Mesothelial cell of epicardium (in vitro differentiated cells): ENCODE measurements at regions not wholly inside any gene's neighbourhood (a gene's known extent, or its start where the extent isn't known, plus 50 kb on each side); places are given as distances from the start of the nearest gene placed in this dataset.

Experiments used
- DNase-seq, 2 experiments: peaks; one replicate each; pipeline ENCODE4 v3.0.0; 2021; ENCODE audit warnings: low spot score in 2 of 2; ENCODE audit not compliant: unreplicated experiment in 2 of 2
- H3K27ac Mint-ChIP-seq: 2 replicates; pipeline ENCODE4 v1.8.0; 2021; ENCODE audit warnings: mixed read lengths
- H3K27me3 Mint-ChIP-seq: 2 replicates; pipeline ENCODE4 v1.8.0; 2021; ENCODE audit warnings: low read depth, mixed read lengths
- H3K36me3 Mint-ChIP-seq: 2 replicates; pipeline ENCODE4 v1.8.0; 2021; ENCODE audit warnings: mixed read lengths
- H3K4me1 Mint-ChIP-seq: 2 replicates; pipeline ENCODE4 v1.8.0; 2021; ENCODE audit warnings: mixed read lengths
- H3K4me3 Mint-ChIP-seq: 2 replicates; pipeline ENCODE4 v1.8.0; 2021; ENCODE audit warnings: mild to moderate bottlenecking, moderate library complexity, mixed read lengths
- H3K9me3 Mint-ChIP-seq: 2 replicates; pipeline ENCODE4 v1.8.0; 2021; ENCODE audit warnings: mixed read lengths
- TF ChIP-seq, protein P1 (sequence below): fragments of 200-600 bp; sonication (generic); IDR thresholded peaks from one replicate; pipeline ENCODE4 v1.5.0; 2021; ENCODE audit warnings: antibody characterized with exemption; ENCODE audit not compliant: unreplicated experiment

DNA sequence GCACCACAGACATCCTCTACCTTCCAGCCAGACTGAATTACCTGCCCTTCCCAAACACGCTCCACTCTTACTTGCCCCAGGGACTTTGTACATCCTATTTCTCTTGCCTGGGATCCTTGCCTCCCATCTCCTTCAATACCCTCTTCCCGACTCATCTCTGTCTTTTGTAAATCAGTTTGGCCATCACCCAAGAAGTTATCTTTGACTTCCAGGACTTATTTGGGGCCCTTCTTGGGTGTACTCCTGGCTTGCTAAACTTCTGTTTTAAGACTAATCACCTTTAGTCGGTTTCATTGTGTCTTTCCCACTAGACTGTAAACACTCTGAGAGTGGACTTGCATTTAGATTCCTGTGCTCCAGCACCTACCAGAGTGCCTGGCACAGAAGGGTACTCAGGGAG lies 545.6 kb downstream of the ACTL7B start:
- H3K9me3 Mint-ChIP-seq: peaks cover 4% of the 10 kb centered on the region
- no peak overlapping the region for H3K4me3 Mint-ChIP-seq
- no peaks in the 10 kb centered on the region for H3K36me3 Mint-ChIP-seq
- DNase-seq: no peak
- peaks cover 9% of the 10 kb centered on the region for H3K4me1 Mint-ChIP-seq
- TF ChIP-seq, protein P1, sequence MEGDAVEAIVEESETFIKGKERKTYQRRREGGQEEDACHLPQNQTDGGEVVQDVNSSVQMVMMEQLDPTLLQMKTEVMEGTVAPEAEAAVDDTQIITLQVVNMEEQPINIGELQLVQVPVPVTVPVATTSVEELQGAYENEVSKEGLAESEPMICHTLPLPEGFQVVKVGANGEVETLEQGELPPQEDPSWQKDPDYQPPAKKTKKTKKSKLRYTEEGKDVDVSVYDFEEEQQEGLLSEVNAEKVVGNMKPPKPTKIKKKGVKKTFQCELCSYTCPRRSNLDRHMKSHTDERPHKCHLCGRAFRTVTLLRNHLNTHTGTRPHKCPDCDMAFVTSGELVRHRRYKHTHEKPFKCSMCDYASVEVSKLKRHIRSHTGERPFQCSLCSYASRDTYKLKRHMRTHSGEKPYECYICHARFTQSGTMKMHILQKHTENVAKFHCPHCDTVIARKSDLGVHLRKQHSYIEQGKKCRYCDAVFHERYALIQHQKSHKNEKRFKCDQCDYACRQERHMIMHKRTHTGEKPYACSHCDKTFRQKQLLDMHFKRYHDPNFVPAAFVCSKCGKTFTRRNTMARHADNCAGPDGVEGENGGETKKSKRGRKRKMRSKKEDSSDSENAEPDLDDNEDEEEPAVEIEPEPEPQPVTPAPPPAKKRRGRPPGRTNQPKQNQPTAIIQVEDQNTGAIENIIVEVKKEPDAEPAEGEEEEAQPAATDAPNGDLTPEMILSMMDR: no peak
- no peak overlapping the region for H3K27ac Mint-ChIP-seq
- peaks cover 17% of the 10 kb centered on the region for H3K27me3 Mint-ChIP-seq

DNA sequence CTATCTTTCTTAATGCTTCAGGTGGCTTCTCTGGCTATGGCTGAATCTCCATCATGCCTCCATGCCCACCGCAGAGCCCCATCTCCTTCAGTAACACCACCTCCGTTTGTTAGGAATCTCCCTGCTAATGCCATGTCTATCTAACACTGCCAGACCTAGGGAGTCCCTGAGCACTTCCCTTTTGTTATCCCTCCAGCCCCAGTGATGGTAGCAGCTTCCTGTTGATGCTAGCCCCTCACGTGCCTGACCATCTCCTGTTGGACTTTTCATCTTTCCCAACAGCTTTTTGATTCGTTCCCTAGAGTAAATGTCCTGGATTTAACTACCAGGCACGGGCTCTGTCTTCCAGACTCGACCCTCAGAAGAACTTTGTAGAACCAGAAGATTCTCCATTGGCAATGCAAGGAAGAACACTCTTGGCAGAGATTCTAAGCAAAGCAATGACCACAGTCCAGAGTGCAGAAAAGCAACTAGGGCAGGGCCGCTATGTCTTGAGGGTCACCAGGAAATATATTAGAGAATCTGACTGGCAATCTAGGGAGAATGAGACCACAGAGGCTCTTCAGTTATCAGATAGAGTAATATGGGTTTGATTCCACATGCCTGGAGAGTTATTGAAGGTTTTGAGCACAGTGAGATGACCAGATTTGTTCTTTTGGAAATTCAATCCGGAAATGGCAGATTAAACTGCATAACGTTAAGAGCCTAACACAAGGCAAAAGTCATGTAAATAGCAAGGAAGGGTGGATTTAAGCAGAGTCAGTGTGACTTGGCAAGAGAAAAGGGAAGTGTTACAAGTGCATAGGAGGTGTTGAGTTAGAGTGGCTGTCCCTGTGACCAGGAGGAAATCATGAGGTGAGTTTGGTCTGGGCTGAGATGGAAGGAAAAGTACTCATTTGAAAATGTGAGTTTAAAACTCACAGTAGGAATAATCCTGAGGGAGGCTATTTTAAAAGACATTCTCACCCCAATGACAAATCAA lies 555.2 kb downstream of the ACTL7B start:
- Mint-ChIP-seq H3K4me1 (peaks cover 3% of the 10 kb centered on the region), H3K27ac (no peak overlapping the region), H3K36me3 (no peaks in the 10 kb centered on the region), H3K27me3 (no peaks in the 10 kb centered on the region), H3K9me3 (peaks cover 8% of the 10 kb centered on the region), H3K4me3 (no peak overlapping the region)
- no peak for DNase-seq
- TF ChIP-seq, protein P1: no peak

DNA sequence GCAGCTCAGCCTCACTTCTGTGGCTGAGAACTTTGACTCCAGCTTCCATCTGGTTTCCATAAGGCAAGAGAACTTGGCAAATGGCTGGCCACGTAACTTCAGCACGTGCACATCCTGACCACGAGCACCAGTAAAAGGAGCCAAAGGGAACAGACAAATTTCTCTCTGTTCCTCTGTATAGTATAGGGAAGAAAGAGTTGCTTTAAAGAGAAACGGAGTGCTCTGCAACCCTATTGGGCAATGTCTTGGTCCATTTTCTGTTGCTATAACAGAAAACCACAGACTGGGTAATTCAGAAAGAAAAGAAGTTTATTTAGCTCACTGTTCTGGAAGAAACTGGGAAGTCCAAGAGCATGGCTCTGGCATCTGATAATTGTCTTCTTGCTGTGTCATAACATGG lies 558.7 kb downstream of the ACTL7B start:
- Mint-ChIP-seq H3K27ac (no peak overlapping the region), H3K9me3 (peaks cover 4% of the 10 kb centered on the region), H3K27me3 (no peaks in the 10 kb centered on the region), H3K4me3 (no peak overlapping the region), H3K4me1 (peaks cover 2% of the 10 kb centered on the region), H3K36me3 (no peaks in the 10 kb centered on the region)
- DNase-seq: no peak
- TF ChIP-seq, protein P1: no peak

GRCh38 chr9:108296056-108296455 lies 559.7 kb downstream of the ACTL7B start:
- peaks cover 4% of the 10 kb centered on the region for H3K9me3 Mint-ChIP-seq

DNA sequence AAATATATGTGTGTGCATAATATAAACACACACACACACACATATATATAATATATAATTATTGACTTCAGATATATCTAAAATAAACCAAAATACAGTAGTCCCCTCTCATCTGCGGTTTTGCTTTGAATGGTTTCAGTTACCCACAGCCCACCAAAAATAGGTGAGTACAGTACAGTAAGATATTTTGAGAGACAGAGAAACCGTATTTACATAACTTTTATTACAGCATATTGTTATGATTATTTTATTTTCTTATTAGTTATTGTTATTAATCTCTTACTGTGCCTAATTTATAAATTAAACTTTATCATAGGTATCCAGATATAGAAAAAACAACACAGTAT lies 564.2 kb downstream of the ACTL7B start:
- Mint-ChIP-seq H3K36me3 (no peaks in the 10 kb centered on the region), H3K9me3 (no peaks in the 10 kb centered on the region), H3K4me1 (peaks cover 2% of the 10 kb centered on the region), H3K27ac (no peak overlapping the region), H3K4me3 (no peak overlapping the region), H3K27me3 (no peaks in the 10 kb centered on the region)
- TF ChIP-seq, protein P1: no peak
- DNase-seq: no peak

More at GRCh38 chr9:108296056-108296455, 559.7 kb downstream of the ACTL7B start:
- TF ChIP-seq, protein P1: no peak
- DNase-seq: no peak
- H3K4me3 Mint-ChIP-seq: no peak overlapping the region
- H3K36me3 Mint-ChIP-seq: no peaks in the 10 kb centered on the region
- no peak overlapping the region for H3K27ac Mint-ChIP-seq
- peaks cover 2% of the 10 kb centered on the region for H3K4me1 Mint-ChIP-seq
- no peaks in the 10 kb centered on the region for H3K27me3 Mint-ChIP-seq
